ENCODE measurements at regions not wholly inside any gene's neighbourhood (a gene's known extent, or its start where the extent isn't known, plus 50 kb on each side); places are given as distances from the start of the nearest gene placed in this dataset.

GRCh38 chr12:84243686-84244085, 668.9 kb downstream of the SLC6A15 start:
- ATAC-seq (no peak), DNase-seq (no peak)
- Histone ChIP-seq H3K4me1 (ENCODE audit: low read depth) (no peaks in the 10 kb centered on the region), H3K4me3 (no peak overlapping the region), H3K36me3 (ENCODE audit: low read depth) (no peaks in the 10 kb centered on the region), H3K9me3 (peaks cover 5% of the 10 kb centered on the region)
- intact Hi-C loops (cut with DNase I, micrococcal nuclease) = no loop called here
- no peak for TF ChIP-seq CTCF (IDR thresholded peaks at IDR 0.05)

GRCh38 chr12:84222841-84223240, 689.8 kb downstream of the SLC6A15 start:
- DNase-seq (no peak), ATAC-seq (no peak)
- Histone ChIP-seq H3K36me3 (ENCODE audit: low read depth) (no peaks in the 10 kb centered on the region), H3K4me3 (no peak overlapping the region), H3K4me1 (ENCODE audit: low read depth) (no peaks in the 10 kb centered on the region), H3K9me3 (no peaks in the 10 kb centered on the region)
- TF ChIP-seq CTCF (IDR thresholded peaks at IDR 0.05) = no peak
- intact Hi-C loops (cut with DNase I, micrococcal nuclease) = no loop called here

GRCh38 chr12:84218406-84218805, 694.2 kb downstream of the SLC6A15 start:
- no peak for TF ChIP-seq CTCF (IDR thresholded peaks at IDR 0.05)
- no peak for DNase-seq
- Histone ChIP-seq H3K4me1 (ENCODE audit: low read depth) (no peaks in the 10 kb centered on the region), H3K9me3 (no peaks in the 10 kb centered on the region), H3K4me3 (no peak overlapping the region), H3K36me3 (ENCODE audit: low read depth) (no peaks in the 10 kb centered on the region)
- no peak for ATAC-seq
- intact Hi-C loops (cut with DNase I, micrococcal nuclease) = no loop called here

GRCh38 chr12:84201976-84202375, 710.6 kb downstream of the SLC6A15 start:
- ATAC-seq = no peak
- Histone ChIP-seq H3K4me3 (no peak overlapping the region), H3K36me3 (ENCODE audit: low read depth) (no peaks in the 10 kb centered on the region), H3K9me3 (peaks cover 8% of the 10 kb centered on the region), H3K4me1 (ENCODE audit: low read depth) (no peaks in the 10 kb centered on the region)
- TF ChIP-seq CTCF (IDR thresholded peaks at IDR 0.05) = no peak
- DNase-seq = no peak
- intact Hi-C loops (cut with DNase I, micrococcal nuclease) = no loop called here

- no peak for ATAC-seq
- Histone ChIP-seq H3K9me3 (peaks cover 19% of the 10 kb centered on the region), H3K4me3 (no peak overlapping the region), H3K4me1 (ENCODE audit: low read depth) (no peaks in the 10 kb centered on the region), H3K36me3 (ENCODE audit: low read depth) (no peaks in the 10 kb centered on the region)
- intact Hi-C loops (cut with DNase I, micrococcal nuclease) = no loop called here
- DNase-seq = no peak
- TF ChIP-seq CTCF (IDR thresholded peaks at IDR 0.05) = no peak
Observed at GRCh38 chr12:84198294-84198946, 714.2 kb downstream of the SLC6A15 start.

GRCh38 chr12:84191779-84192178, 720.8 kb downstream of the SLC6A15 start:
- Histone ChIP-seq H3K4me1 (ENCODE audit: low read depth) (no peaks in the 10 kb centered on the region), H3K9me3 (peaks cover 16% of the 10 kb centered on the region), H3K4me3 (no peak overlapping the region), H3K36me3 (ENCODE audit: low read depth) (no peaks in the 10 kb centered on the region)
- DNase-seq (no peak), ATAC-seq (no peak)
- intact Hi-C loops (cut with DNase I, micrococcal nuclease) = no loop called here
- TF ChIP-seq CTCF (IDR thresholded peaks at IDR 0.05) = no peak

All from mucosa of descending colon (tissue), 3 donors.